T-helper 2 cell (primary cell): ENCODE measurements at regions not wholly inside any gene's neighbourhood (a gene's known extent, or its start where the extent isn't known, plus 50 kb on each side); places are given as distances from the start of the nearest gene placed in this dataset.

Experiments used
- DNase-seq, 5 experiments: peaks; one replicate each; pipeline versions ENCODE4 v3.0.0 to v3.0.0-alpha.2; 2012 to 2022

DNA sequence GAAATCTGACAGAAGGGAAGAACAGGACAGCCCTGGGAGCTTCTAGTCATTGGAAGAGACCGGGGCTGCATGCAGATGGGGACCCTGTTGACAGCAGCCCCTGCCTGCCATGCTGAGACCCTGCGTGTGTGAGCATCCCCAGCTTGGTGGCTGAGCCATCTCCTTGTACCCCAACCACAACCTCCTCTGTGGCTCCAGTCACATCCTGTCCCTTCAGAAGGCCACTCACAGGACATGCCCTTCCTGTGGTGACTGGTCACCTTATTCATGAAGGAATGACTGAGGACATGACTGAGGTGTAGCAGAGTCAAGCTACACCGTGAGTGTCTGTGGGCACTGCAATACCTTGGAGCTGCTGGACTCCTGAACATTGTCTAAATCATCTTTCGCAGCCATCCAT is 141.8 kb upstream of the ERRFI1 start:
- DNase-seq, result peak in 1 of 5 experiments; percentile 64

DNA sequence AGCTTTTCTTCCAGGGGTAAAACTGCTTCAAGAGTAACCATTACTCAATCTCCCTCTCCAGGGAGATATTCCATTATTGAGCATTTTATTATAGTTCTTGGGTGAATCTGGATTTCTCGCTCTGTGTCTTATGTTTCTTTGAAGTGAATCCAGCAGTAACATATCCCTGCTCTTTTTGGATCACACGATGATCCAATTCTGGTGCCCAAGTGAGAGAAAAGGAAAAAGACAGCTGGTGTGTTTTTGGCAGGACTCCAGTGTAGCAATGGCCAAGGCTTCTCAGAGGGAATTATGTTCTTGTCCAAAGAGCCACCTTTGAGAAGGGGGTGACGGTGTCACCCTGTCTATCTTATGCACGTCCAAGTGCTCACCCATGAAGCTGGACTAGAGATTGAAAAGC is 140.3 kb upstream of the ERRFI1 start:
- no peak for DNase-seq

- DNase-seq, result peak in 1 of 5 experiments; percentile 35
These were observed 139.7 kb upstream of the ERRFI1 start for GRCh38 chr1:8165595-8166360.

DNA sequence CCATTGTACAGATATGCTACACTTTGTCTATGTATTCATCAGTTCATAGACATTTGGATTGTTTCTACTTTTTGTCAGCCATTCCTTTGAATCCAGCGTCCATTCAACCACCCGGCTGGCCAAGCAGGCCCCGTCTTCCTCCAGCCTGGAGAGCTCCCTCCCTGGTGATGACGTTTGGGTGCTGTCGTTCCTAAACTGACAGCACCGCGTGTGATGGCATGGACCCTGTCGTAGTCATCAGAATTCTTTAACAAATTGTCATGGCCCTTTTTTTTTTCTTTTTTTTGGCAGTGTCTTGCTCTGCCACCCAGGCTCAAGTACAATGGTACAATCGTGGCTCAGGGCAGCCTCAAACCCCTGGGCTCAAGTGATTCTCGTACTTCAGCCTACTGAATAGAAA is 138.6 kb upstream of the ERRFI1 start:
- DNase-seq, result no peak

DNA sequence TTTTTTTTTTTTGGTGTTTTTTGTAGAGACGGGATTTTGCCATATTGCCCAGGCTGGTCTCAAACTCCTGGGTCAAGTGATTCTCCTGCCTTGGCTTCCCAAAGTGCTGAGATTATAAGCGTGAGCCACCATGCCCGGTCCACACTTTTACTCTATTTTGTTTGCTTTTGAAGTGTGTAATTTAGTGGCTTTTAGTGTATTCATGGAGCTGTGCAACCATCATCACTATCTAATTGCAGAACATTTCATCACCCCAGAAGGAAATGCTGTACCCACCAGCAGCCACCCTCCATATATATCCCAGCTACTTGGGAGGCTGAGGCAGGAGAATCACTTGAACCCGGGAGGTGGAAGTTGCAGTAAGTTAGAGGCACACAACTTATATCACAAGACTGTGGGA is 136.9 kb upstream of the ERRFI1 start:
- DNase-seq, result no peak

GRCh38 chr1:8162168-8162567 is 136.1 kb upstream of the ERRFI1 start:
- DNase-seq, result no peak

DNA sequence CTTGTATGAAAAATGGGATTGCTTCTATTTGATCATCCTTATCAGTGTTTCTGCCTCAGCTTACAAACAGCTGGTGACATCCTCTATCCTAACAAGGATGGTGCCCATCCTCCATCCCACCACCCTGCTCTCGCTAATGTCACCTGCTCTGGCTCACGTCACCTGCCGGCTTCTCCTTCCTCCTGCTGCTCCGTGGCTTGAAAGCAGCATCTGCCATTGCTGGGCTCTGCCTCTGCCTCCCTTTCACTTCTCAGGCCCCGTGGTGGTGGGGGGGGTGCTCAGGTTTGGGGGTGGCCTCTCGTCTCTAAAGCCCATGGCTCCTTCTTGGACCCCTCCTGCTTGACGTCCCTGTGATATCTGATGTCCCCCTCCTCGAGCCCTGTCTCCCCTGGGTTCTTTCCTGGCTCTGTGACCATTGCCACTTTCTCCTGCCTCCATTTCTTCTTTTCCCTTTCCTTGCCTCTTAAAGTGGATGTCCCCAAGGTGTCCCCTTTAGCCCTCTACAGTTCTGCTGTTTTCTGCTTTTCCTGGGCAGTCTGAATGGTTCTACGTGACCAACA is 135.5 kb upstream of the ERRFI1 start:
- no peak for DNase-seq

DNA sequence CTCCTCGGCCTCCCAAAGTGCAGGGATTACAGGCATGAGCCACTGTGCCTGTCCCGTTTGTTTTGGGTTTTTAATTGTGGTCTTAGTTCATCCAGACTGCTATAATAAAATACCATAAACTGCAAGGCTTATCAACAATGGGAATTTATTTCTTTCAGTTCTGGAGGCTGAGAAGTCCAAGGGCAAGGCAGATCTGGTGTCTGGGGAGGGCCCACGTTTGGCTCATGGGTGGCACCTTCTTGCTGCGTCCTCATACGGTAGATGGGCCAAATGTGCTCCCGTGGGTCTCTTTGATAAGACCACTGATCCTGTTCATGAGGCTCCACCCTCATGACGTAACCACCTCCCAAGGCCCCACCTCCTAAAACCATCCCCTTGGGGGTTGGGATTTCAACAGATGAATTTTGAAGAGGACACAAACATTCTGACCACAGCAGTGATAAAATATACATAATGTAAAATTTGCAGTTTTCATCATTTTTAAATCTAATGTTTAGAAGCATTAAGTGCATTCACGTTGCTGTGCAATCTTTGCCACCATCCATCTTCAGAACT is 133.4 kb upstream of the ERRFI1 start:
- no peak for DNase-seq

DNA sequence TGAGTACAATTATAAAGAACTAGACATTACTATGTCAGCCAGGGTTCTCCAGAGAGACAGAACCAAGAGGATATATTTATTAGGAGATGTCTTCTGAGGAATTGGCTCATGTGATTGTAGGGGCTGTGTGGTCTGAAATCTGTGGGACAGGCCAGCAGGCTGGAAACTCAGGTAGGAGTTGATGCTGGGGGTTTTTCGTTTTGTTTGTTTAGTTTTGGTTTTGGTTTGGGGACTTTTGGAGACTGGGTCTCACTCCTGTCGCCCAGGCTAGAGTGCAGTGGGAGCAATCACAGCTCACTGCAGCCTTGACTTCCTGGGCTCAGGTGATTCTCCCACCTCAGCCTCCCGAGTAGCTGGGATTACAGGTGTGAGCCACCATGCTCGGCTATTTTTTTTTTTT is 132.9 kb upstream of the ERRFI1 start:
- DNase-seq, result peak in 1 of 5 experiments; percentile 34

- no peak for DNase-seq
These were observed 131.7 kb upstream of the ERRFI1 start for GRCh38 chr1:8157765-8158164.

GRCh38 chr1:8155528-8156186 is 129.5 kb upstream of the ERRFI1 start:
- no peak for DNase-seq

- no peak for DNase-seq
These were observed 128.5 kb upstream of the ERRFI1 start for GRCh38 chr1:8154621-8155052.

DNA sequence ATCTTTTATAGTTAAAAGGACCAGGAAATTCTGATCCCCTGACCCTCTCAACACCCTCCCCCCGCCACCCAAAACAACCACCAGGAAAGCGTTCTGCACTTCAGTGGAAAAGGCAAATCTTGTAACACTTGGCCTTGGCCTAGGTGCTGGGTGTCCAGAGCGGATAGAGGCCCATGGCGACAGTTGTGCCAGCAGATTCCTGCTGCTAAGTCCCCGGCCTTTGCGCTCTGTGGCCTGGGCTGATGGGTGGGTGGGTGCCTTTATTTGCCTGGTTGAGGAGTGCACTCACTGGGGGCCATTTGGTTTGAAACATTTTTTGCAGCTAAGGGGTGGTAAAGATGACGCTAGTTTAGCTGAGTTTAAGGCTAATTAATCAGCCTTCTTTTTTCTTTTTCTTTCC is 127.9 kb upstream of the ERRFI1 start:
- DNase-seq, result no peak

GRCh38 chr1:8152731-8153702 is 126.9 kb upstream of the ERRFI1 start:
- DNase-seq, result peak in 3 of 5 experiments; percentile 31 to 93 (median 85)

GRCh38 chr1:8151647-8152046 is 125.5 kb upstream of the ERRFI1 start:
- no peak for DNase-seq

GRCh38 chr1:8149756-8150155 is 123.6 kb upstream of the ERRFI1 start:
- DNase-seq, result peak in 2 of 5 experiments; percentile 25 to 31

- DNase-seq, result no peak
These were observed 121.8 kb upstream of the ERRFI1 start for GRCh38 chr1:8147956-8148355.

GRCh38 chr1:8146257-8146855 is 120.2 kb upstream of the ERRFI1 start:
- no peak for DNase-seq

DNA sequence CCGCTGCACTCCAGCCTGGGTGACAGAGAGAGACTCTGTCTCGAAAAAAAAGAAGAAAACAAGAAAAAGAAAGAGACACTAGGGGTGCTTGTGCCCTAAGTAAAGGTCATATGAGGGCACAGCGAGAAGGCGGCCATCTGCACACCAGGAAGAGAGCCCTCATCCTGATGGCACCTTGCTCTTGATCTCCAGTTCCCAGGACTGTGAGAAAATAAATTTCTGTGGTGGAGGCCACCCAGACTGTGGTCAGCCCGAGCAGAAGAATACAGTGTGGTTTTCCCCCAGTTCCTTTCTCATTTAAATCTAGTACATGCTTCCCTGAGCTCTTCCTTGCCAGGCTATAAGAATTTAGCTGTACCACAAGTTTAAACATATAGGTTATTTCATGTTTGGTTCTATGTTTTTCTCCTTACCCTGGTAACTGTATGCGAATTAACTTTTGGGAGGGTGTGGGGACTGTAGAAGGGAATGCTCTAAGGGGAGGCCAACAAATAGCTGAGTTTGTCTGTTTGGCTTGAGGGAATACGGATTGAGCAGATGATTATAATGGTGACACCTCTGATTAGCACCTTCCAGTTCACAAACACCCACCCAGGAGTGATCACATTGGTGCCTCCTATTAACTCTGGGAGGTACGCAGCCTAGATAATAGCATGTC is 119.6 kb upstream of the ERRFI1 start:
- peak in 1 of 5 experiments; percentile 42 for DNase-seq

DNA sequence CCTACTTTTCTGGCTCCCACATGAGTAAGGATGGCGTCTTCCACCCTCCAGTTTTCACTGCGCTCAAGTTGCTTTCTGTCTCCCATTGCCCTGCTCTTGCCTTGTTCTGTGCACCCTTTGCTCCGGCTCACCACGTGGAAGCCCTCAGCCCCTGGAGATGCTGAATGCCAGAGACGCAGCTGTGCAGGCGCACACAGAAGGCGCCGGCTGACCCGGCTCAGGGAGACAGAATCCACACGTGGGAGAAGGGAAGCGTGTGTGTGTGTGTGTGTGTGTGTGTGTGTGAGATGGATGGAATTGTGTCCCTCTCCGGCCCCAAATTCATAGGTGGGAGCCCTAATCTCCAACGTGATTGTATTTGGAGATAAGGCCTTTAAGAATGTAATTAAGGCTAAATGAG is 118.2 kb upstream of the ERRFI1 start:
- DNase-seq, result no peak

GRCh38 chr1:8142955-8143629 is 117.0 kb upstream of the ERRFI1 start:
- no peak for DNase-seq
